DOHH2 (cell line): ENCODE measurements at regions not wholly inside any gene's neighbourhood (a gene's known extent, or its start where the extent isn't known, plus 50 kb on each side); places are given as distances from the start of the nearest gene placed in this dataset.

Experiments
- EZH2phosphoT487 ChIP-seq: fragments of 200-600 bp; sonication (generic); IDR thresholded peaks from 2 replicates; pipeline ENCODE4 v1.6.1; 2017; ENCODE audit warnings: borderline replicate concordance, mild to moderate bottlenecking, antibody characterized with exemption, low read length, moderate library complexity, mixed read lengths
- TF ChIP-seq, protein P1 (sequence below): fragments of 200-600 bp; sonication (generic); IDR thresholded peaks from one replicate; pipeline ENCODE4 v1.5.1; 2014; ENCODE audit warnings: antibody characterized with exemption, mild to moderate bottlenecking, low read depth, low read length; ENCODE audit not compliant: poor library complexity, severe bottlenecking

DNA sequence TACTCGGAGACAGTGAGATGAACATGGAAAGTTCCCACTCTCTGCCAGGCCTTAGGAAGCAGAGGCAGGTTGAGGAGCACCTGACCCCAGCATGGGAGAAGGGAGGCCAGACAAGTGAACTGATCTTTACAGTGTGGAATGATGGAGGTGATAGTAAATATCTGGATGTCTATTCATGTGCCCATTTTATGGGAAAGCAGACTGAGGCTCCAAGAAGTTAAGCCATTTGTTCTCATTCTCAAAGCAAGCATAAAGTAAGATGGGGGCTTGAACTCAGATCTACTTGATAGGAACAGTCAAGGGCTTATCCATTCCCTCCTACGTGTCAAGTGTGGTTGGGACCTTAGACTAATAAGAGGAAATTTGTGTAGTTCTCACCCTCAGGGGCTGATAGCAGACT is 461.5 kb downstream of the MN1 start:
- TF ChIP-seq, protein P1, sequence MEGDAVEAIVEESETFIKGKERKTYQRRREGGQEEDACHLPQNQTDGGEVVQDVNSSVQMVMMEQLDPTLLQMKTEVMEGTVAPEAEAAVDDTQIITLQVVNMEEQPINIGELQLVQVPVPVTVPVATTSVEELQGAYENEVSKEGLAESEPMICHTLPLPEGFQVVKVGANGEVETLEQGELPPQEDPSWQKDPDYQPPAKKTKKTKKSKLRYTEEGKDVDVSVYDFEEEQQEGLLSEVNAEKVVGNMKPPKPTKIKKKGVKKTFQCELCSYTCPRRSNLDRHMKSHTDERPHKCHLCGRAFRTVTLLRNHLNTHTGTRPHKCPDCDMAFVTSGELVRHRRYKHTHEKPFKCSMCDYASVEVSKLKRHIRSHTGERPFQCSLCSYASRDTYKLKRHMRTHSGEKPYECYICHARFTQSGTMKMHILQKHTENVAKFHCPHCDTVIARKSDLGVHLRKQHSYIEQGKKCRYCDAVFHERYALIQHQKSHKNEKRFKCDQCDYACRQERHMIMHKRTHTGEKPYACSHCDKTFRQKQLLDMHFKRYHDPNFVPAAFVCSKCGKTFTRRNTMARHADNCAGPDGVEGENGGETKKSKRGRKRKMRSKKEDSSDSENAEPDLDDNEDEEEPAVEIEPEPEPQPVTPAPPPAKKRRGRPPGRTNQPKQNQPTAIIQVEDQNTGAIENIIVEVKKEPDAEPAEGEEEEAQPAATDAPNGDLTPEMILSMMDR = no peak
- no peak for TF ChIP-seq EZH2phosphoT487
